Uterus (tissue), 2 donors: ENCODE measurements at regions not wholly inside any gene's neighbourhood (a gene's known extent, or its start where the extent isn't known, plus 50 kb on each side); places are given as distances from the start of the nearest gene placed in this dataset.

ENCODE experiments used
- CTCF ChIP-seq, 4 experiments: fragments of 200-600 bp in 2 of 4; fragments of 450-650 bp in 2 of 4; sonication (generic) in 2 of 4; IDR thresholded peaks; one replicate each; pipeline ENCODE4 v1.5.1; 2016 to 2019; ENCODE audit warnings: antibody characterized with exemption in 4 of 4, mild to moderate bottlenecking in 2 of 4, moderate library complexity in 1 of 4
- POLR2A ChIP-seq, 2 donors: fragments of 450-650 bp; IDR thresholded peaks; one replicate each; pipeline ENCODE4 v1.6.1; 2016; ENCODE audit warnings: antibody characterized with exemption in 2 of 2, mild to moderate bottlenecking in 1 of 2, moderate library complexity in 1 of 2

- TF ChIP-seq POLR2A (IDR thresholded peaks at IDR 0.05) = no peak
- TF ChIP-seq CTCF (IDR thresholded peaks at IDR 0.05) = no peak
Measured at GRCh38 chr3:139103484-139103883, 58.8 kb upstream of the PRR23C start.
